Hematopoietic multipotent progenitor cell treated with erythropoietin and hydrocortisone succinate and interleukin-3 and kit ligand, for 17 days (in vitro differentiated cells): ENCODE measurements at regions not wholly inside any gene's neighbourhood (a gene's known extent, or its start where the extent isn't known, plus 50 kb on each side); places are given as distances from the start of the nearest gene placed in this dataset.

ENCODE experiments used
- DNase-seq: peaks from one replicate; pipeline ENCODE4 v3.0.0-alpha.2; 2015; ENCODE audit warnings: low spot score

- DNase-seq: no peak
Measured at GRCh38 chr10:111354859-111355258, 278.0 kb downstream of the ADRA2A start.

GRCh38 chr10:111356571-111356970 lies 279.7 kb downstream of the ADRA2A start:
- DNase-seq: no peak

GRCh38 chr10:111357859-111358258 lies 281.0 kb downstream of the ADRA2A start:
- DNase-seq: no peak

- DNase-seq: no peak
Measured at GRCh38 chr10:111360260-111360925, 283.6 kb downstream of the ADRA2A start.

- no peak for DNase-seq
Measured at GRCh38 chr10:111367531-111367930, 290.7 kb downstream of the ADRA2A start.

GRCh38 chr10:111370101-111370500 lies 293.3 kb downstream of the ADRA2A start:
- DNase-seq: no peak

GRCh38 chr10:111373696-111374095 lies 296.9 kb downstream of the ADRA2A start:
- DNase-seq: no peak

- no peak for DNase-seq
Measured at GRCh38 chr10:111379534-111380187, 302.8 kb downstream of the ADRA2A start.

GRCh38 chr10:111384556-111384955 lies 307.7 kb downstream of the ADRA2A start:
- DNase-seq: no peak

GRCh38 chr10:111390813-111391563 lies 314.2 kb downstream of the ADRA2A start:
- DNase-seq: no peak

GRCh38 chr10:111392159-111392558 lies 315.3 kb downstream of the ADRA2A start:
- DNase-seq: no peak

- no peak for DNase-seq
Measured at GRCh38 chr10:111392910-111393309, 316.1 kb downstream of the ADRA2A start.

GRCh38 chr10:111410740-111411139 lies 333.9 kb downstream of the ADRA2A start:
- no peak for DNase-seq

GRCh38 chr10:111425459-111425858 lies 348.6 kb downstream of the ADRA2A start:
- DNase-seq: no peak

- no peak for DNase-seq
Measured at GRCh38 chr10:111429288-111430028, 352.6 kb downstream of the ADRA2A start.

GRCh38 chr10:111430070-111430469 lies 353.2 kb downstream of the ADRA2A start:
- no peak for DNase-seq

GRCh38 chr10:111432588-111432987 lies 355.8 kb downstream of the ADRA2A start:
- no peak for DNase-seq

- no peak for DNase-seq
Measured at GRCh38 chr10:111435871-111436270, 359.0 kb downstream of the ADRA2A start.

GRCh38 chr10:111439034-111439842 lies 362.4 kb downstream of the ADRA2A start:
- DNase-seq: no peak

GRCh38 chr10:111440501-111440900 lies 363.7 kb downstream of the ADRA2A start:
- no peak for DNase-seq

- no peak for DNase-seq
Measured at GRCh38 chr10:111445667-111446066, 368.8 kb downstream of the ADRA2A start.

- no peak for DNase-seq
Measured at GRCh38 chr10:111446966-111447365, 370.1 kb downstream of the ADRA2A start.
